ENCODE measurements at regions not wholly inside any gene's neighbourhood (a gene's known extent, or its start where the extent isn't known, plus 50 kb on each side); places are given as distances from the start of the nearest gene placed in this dataset.
A peak's percentile ranks its signal among the peaks of the same experiment; 100 is the strongest.

- peak; percentile 29 for DNase-seq
These were observed 854.7 kb downstream of the AACS start for GRCh38 chr12:125919856-125920470.

- no peak for DNase-seq
These were observed 857.1 kb downstream of the AACS start for GRCh38 chr12:125922330-125922729.

- no peak for DNase-seq
These were observed 871.3 kb downstream of the AACS start for GRCh38 chr12:125936502-125936901.

GRCh38 chr12:125944446-125944845, 879.2 kb downstream of the AACS start:
- DNase-seq, result no peak

- DNase-seq, result no peak
These were observed 884.2 kb downstream of the AACS start for GRCh38 chr12:125949471-125949870.

GRCh38 chr12:125954362-125954761, 889.1 kb downstream of the AACS start:
- no peak for DNase-seq

- no peak for DNase-seq
These were observed 891.0 kb downstream of the AACS start for GRCh38 chr12:125956186-125956585.

GRCh38 chr12:125966641-125967040, 901.4 kb downstream of the AACS start:
- DNase-seq, result no peak

- DNase-seq, result no peak
These were observed 903.2 kb downstream of the AACS start for GRCh38 chr12:125968413-125968812.

- no peak for DNase-seq
These were observed 906.7 kb downstream of the AACS start for GRCh38 chr12:125971981-125972380.

- no peak for DNase-seq
These were observed 913.1 kb downstream of the AACS start for GRCh38 chr12:125978286-125978685.

GRCh38 chr12:125981610-125982253, 916.5 kb downstream of the AACS start:
- no peak for DNase-seq

- peak; percentile 93 for DNase-seq
These were observed 918.0 kb downstream of the AACS start for GRCh38 chr12:125983094-125983783.

GRCh38 chr12:125983784-125984500, 918.7 kb downstream of the AACS start:
- peak; percentile 75 for DNase-seq

- no peak for DNase-seq
These were observed 923.3 kb downstream of the AACS start for GRCh38 chr12:125988545-125988944.

GRCh38 chr12:125989696-125990095, 924.5 kb downstream of the AACS start:
- DNase-seq, result no peak

GRCh38 chr12:125996443-125996842, 931.2 kb downstream of the AACS start:
- no peak for DNase-seq

GRCh38 chr12:125999628-126000027, 934.4 kb downstream of the AACS start:
- DNase-seq, result no peak

GRCh38 chr12:126019385-126019784, 954.1 kb downstream of the AACS start:
- no peak for DNase-seq

GRCh38 chr12:126021675-126022074, 956.4 kb downstream of the AACS start:
- DNase-seq, result no peak

- DNase-seq, result no peak
These were observed 962.6 kb downstream of the AACS start for GRCh38 chr12:126027825-126028224.

- DNase-seq, result no peak
These were observed 965.3 kb downstream of the AACS start for GRCh38 chr12:126030573-126030972.

- no peak for DNase-seq
These were observed 968.5 kb downstream of the AACS start for GRCh38 chr12:126033751-126034150.

- no peak for DNase-seq
These were observed 971.1 kb downstream of the AACS start for GRCh38 chr12:126036348-126036747.

Data from NCI-H1105 (cell line).